COR-L47 (cell line): ENCODE measurements at regions not wholly inside any gene's neighbourhood (a gene's known extent, or its start where the extent isn't known, plus 50 kb on each side); places are given as distances from the start of the nearest gene placed in this dataset.
A peak's percentile ranks its signal among the peaks of the same experiment; 100 is the strongest.

ENCODE experiments used
- DNase-seq: peaks from one replicate; lab custom pipeline; 2025; lab: John Stamatoyannopoulos, UW

GRCh38 chr11:131192628-131193027 lies 177.8 kb upstream of the NTM start:
- no peak for DNase-seq

GRCh38 chr11:131193031-131193501 lies 177.3 kb upstream of the NTM start:
- no peak for DNase-seq

GRCh38 chr11:131194726-131195125 lies 175.7 kb upstream of the NTM start:
- DNase-seq, result no peak

GRCh38 chr11:131195661-131196517 lies 174.5 kb upstream of the NTM start:
- DNase-seq, result peak; percentile 88

- DNase-seq, result no peak
These were observed 172.0 kb upstream of the NTM start for GRCh38 chr11:131198161-131199014.

- DNase-seq, result no peak
These were observed 171.5 kb upstream of the NTM start for GRCh38 chr11:131199015-131199280.

GRCh38 chr11:131201674-131202073 lies 168.7 kb upstream of the NTM start:
- no peak for DNase-seq

- no peak for DNase-seq
These were observed 167.4 kb upstream of the NTM start for GRCh38 chr11:131203040-131203439.

GRCh38 chr11:131204282-131204681 lies 166.1 kb upstream of the NTM start:
- no peak for DNase-seq

GRCh38 chr11:131204765-131205380 lies 165.5 kb upstream of the NTM start:
- no peak for DNase-seq

GRCh38 chr11:131206671-131207070 lies 163.7 kb upstream of the NTM start:
- DNase-seq, result no peak

- DNase-seq, result no peak
These were observed 162.5 kb upstream of the NTM start for GRCh38 chr11:131207901-131208300.

GRCh38 chr11:131217313-131218310 lies 152.8 kb upstream of the NTM start:
- no peak for DNase-seq

- DNase-seq, result no peak
These were observed 151.9 kb upstream of the NTM start for GRCh38 chr11:131218542-131218941.

GRCh38 chr11:131219646-131220045 lies 150.8 kb upstream of the NTM start:
- DNase-seq, result no peak

GRCh38 chr11:131223198-131223991 lies 147.0 kb upstream of the NTM start:
- DNase-seq, result no peak

GRCh38 chr11:131228378-131228777 lies 142.0 kb upstream of the NTM start:
- no peak for DNase-seq

- DNase-seq, result no peak
These were observed 141.2 kb upstream of the NTM start for GRCh38 chr11:131229221-131229620.

- DNase-seq, result no peak
These were observed 139.0 kb upstream of the NTM start for GRCh38 chr11:131231317-131231940.

GRCh38 chr11:131232261-131232660 lies 138.2 kb upstream of the NTM start:
- DNase-seq, result no peak
